Body of pancreas (tissue), 4 donors: ENCODE measurements at regions not wholly inside any gene's neighbourhood (a gene's known extent, or its start where the extent isn't known, plus 50 kb on each side); places are given as distances from the start of the nearest gene placed in this dataset.

ENCODE experiments used
- POLR2A ChIP-seq, 3 donors: fragments of 450-650 bp; IDR thresholded peaks; one replicate each; pipeline ENCODE4 v1.6.1; 2016; ENCODE audit warnings: antibody characterized with exemption in 3 of 3, mild to moderate bottlenecking in 2 of 3
- TF ChIP-seq, protein P1 (sequence below), 7 experiments: fragments of 450-650 bp in 4 of 7; fragments of 200-600 bp in 3 of 7; sonication (generic) in 3 of 7; IDR thresholded peaks; one replicate each; pipeline ENCODE4 v1.5.1; 2016 to 2019; ENCODE audit warnings: antibody characterized with exemption in 7 of 7

- TF ChIP-seq, protein P1, sequence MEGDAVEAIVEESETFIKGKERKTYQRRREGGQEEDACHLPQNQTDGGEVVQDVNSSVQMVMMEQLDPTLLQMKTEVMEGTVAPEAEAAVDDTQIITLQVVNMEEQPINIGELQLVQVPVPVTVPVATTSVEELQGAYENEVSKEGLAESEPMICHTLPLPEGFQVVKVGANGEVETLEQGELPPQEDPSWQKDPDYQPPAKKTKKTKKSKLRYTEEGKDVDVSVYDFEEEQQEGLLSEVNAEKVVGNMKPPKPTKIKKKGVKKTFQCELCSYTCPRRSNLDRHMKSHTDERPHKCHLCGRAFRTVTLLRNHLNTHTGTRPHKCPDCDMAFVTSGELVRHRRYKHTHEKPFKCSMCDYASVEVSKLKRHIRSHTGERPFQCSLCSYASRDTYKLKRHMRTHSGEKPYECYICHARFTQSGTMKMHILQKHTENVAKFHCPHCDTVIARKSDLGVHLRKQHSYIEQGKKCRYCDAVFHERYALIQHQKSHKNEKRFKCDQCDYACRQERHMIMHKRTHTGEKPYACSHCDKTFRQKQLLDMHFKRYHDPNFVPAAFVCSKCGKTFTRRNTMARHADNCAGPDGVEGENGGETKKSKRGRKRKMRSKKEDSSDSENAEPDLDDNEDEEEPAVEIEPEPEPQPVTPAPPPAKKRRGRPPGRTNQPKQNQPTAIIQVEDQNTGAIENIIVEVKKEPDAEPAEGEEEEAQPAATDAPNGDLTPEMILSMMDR (IDR thresholded peaks at IDR 0.05), result no peak
- TF ChIP-seq POLR2A (IDR thresholded peaks at IDR 0.05), result no peak
These were observed 477.7 kb upstream of the TPK1 start for GRCh38 chr7:145313551-145313950.
